IMR-90 (cell line): ENCODE measurements at regions not wholly inside any gene's neighbourhood (a gene's known extent, or its start where the extent isn't known, plus 50 kb on each side); places are given as distances from the start of the nearest gene placed in this dataset.
"Not testable (repeated sequence)": the region's sequence is repeated elsewhere in the genome, so short reads cannot be mapped to it uniquely, and the experiment has no call there.

Experiments used
- ATAC-seq: fragments of 200-7000 bp; cut with Tn5 transposase; 2 replicates; pipeline ENCODE4 v1.9.1; 2020; ENCODE audit warnings: low read depth, mild to moderate bottlenecking, moderate library complexity
- BruUV-seq: library from RNA; stranded (reverse); fragments of 400-500 nt; replicated peaks from 2 replicates; lab custom pipeline; 2021; lab: Mats Ljungman, UMichigan
- CTCF ChIA-PET: fragments of 300-600 bp; formaldehyde crosslinking; extraction: SDS; loops from one replicate; lab custom pipeline; 2021; ENCODE audit warnings: antibody characterized with exemption; lab: Yijun Ruan, JAX
- POLR2A ChIA-PET: fragments of 300-600 bp; sonication (Branson Sonifier 250); formaldehyde crosslinking; loops from one replicate; lab custom pipeline; 2022; ENCODE audit warnings: antibody characterized with exemption; ENCODE audit not compliant: unreplicated experiment; lab: Charles Lee
- DNase-seq: peaks from one replicate; pipeline ENCODE4 v3.0.0; 2013
- H2AFZ ChIP-seq: replicated peaks from 2 replicates; pipeline ENCODE3; 2013; ENCODE audit warnings: low read length, mild to moderate bottlenecking; ENCODE audit not compliant: poor library complexity
- H2AK5ac ChIP-seq: 2 replicates; pipeline ENCODE4 v1.6.1; 2013; ENCODE audit warnings: low read depth, low read length, inconsistent platforms
- H2AK9ac ChIP-seq: replicated peaks from 2 replicates; pipeline ENCODE3; 2013; ENCODE audit warnings: mild to moderate bottlenecking, low read depth, low read length, moderate library complexity; ENCODE audit not compliant: poor library complexity
- H2BK120ac ChIP-seq: 2 replicates; pipeline ENCODE4 v1.6.1; 2013; ENCODE audit warnings: low read depth, low read length, inconsistent platforms
- H2BK15ac ChIP-seq: 3 replicates; pipeline ENCODE4 v1.6.1; 2013; ENCODE audit warnings: low read depth, low read length, inconsistent platforms
- H2BK20ac ChIP-seq: 2 replicates; pipeline ENCODE4 v1.6.1; 2013; ENCODE audit warnings: low read depth, mild to moderate bottlenecking, inconsistent platforms, low read length, moderate library complexity
- H2BK5ac ChIP-seq: 2 replicates; pipeline ENCODE4 v1.6.1; 2013; ENCODE audit warnings: mild to moderate bottlenecking, low read depth, low read length, inconsistent platforms; ENCODE audit not compliant: poor library complexity, severe bottlenecking
- H3K14ac ChIP-seq: replicated peaks from 2 replicates; pipeline ENCODE4 v1.6.1; 2013; ENCODE audit warnings: low read depth, low read length, inconsistent platforms
- H3K18ac ChIP-seq: 2 replicates; pipeline ENCODE4 v1.6.1; 2013; ENCODE audit warnings: low read depth, low read length, control low read depth
- H3K23ac ChIP-seq: 2 replicates; pipeline ENCODE4 v1.6.1; 2013; ENCODE audit warnings: low read depth, low read length, inconsistent platforms
- H3K27ac ChIP-seq: 2 replicates; pipeline ENCODE4 v1.5.1; 2013; ENCODE audit warnings: mild to moderate bottlenecking, control low read depth, low read length; ENCODE audit not compliant: insufficient read depth
- H3K27me3 ChIP-seq: 2 replicates; pipeline ENCODE4 v1.6.1; 2013; ENCODE audit warnings: low read length; ENCODE audit not compliant: control insufficient read depth, insufficient read depth
- H3K36me3 ChIP-seq: 2 replicates; pipeline ENCODE4 v1.6.1; 2013; ENCODE audit warnings: low read length, mixed read lengths; ENCODE audit not compliant: control insufficient read depth, insufficient read depth
- H3K4ac ChIP-seq: 2 replicates; pipeline ENCODE4 v1.6.1; 2013; ENCODE audit warnings: low read depth, low read length, inconsistent platforms
- H3K4me1 ChIP-seq: 2 replicates; pipeline ENCODE4 v1.6.1; 2013; ENCODE audit warnings: low read length, mixed read lengths; ENCODE audit not compliant: control insufficient read depth, insufficient read depth
- H3K4me2 ChIP-seq: 2 replicates; pipeline ENCODE4 v1.6.1; 2013; ENCODE audit warnings: low read depth, mild to moderate bottlenecking, control low read depth, low read length, moderate library complexity
- H3K4me3 ChIP-seq: 2 replicates; pipeline ENCODE4 v1.5.1; 2013; ENCODE audit warnings: low read depth, mild to moderate bottlenecking, control low read depth, low read length, moderate library complexity; ENCODE audit not compliant: insufficient read depth
- H3K56ac ChIP-seq: 2 replicates; pipeline ENCODE4 v1.6.1; 2013; ENCODE audit warnings: low read length, inconsistent platforms; ENCODE audit not compliant: insufficient read depth; ENCODE audit errors: extremely low read depth
- H3K79me1 ChIP-seq, 2 experiments: 2 replicates each; pipeline ENCODE4 v1.6.1; 2013; ENCODE audit warnings: low read length in 2 of 2, inconsistent platforms in 1 of 2, low read depth in 1 of 2
- H3K9ac ChIP-seq: 2 replicates; pipeline ENCODE4 v1.6.1; 2013; ENCODE audit warnings: low read depth, low read length, control low read depth
- H3K9me1 ChIP-seq: 2 replicates; pipeline ENCODE4 v1.6.1; 2013; ENCODE audit warnings: low read length, inconsistent platforms; ENCODE audit not compliant: insufficient read depth
- H3K9me3 ChIP-seq: 2 replicates; pipeline ENCODE4 v1.6.1; 2013; ENCODE audit warnings: low read length; ENCODE audit not compliant: control insufficient read depth, insufficient read depth
- H4K20me1 ChIP-seq: 2 replicates; pipeline ENCODE4 v1.6.1; 2013; ENCODE audit warnings: low read length, inconsistent platforms; ENCODE audit not compliant: insufficient read depth
- H4K5ac ChIP-seq: 2 replicates; pipeline ENCODE4 v1.6.1; 2013; ENCODE audit warnings: mild to moderate bottlenecking, low read depth, low read length, control low read depth
- H4K8ac ChIP-seq, 2 experiments: 2 replicates each; pipeline ENCODE4 v1.6.1; 2013; ENCODE audit warnings: low read depth in 2 of 2, low read length in 2 of 2, control low read depth in 1 of 2, inconsistent platforms in 1 of 2
- H4K91ac ChIP-seq: 2 replicates; pipeline ENCODE4 v1.6.1; 2013; ENCODE audit warnings: low read depth, low read length, inconsistent platforms; ENCODE audit not compliant: insufficient read depth
- WGBS, 2 experiments: methylation state at CpG; one replicate each; pipeline versions ENCODE4 v1.1.5 to v1.1.7; 2013; ENCODE audit warnings: missing lambda C conversion rate in 2 of 2; ENCODE audit not compliant: insufficient read length in 1 of 2; ENCODE audit errors: extremely low coverage in 2 of 2; 5-methylcytosine and 5-hydroxymethylcytosine counted together
- dilution Hi-C: fragments of 300-500 bp; cut with HindIII; formaldehyde crosslinking; loops from one replicate; pipeline ENCODE4 v1.14.3; 2018; ENCODE audit warnings: low sequenced_read_pairs; ENCODE audit not compliant: unreplicated experiment
- in situ Hi-C: fragments of 300-500 bp; cut with MboI; formaldehyde crosslinking; loops from 3 replicates; pipeline ENCODE4 v1.14.3; 2019; ENCODE audit warnings: low sequenced_read_pairs, inconsistent platforms, mixed read lengths
- intact Hi-C: fragments of 100-400 bp; cut with micrococcal nuclease; formaldehyde crosslinking; loops from 2 replicates; pipeline ENCODE4 v1.10.0; 2022

DNA sequence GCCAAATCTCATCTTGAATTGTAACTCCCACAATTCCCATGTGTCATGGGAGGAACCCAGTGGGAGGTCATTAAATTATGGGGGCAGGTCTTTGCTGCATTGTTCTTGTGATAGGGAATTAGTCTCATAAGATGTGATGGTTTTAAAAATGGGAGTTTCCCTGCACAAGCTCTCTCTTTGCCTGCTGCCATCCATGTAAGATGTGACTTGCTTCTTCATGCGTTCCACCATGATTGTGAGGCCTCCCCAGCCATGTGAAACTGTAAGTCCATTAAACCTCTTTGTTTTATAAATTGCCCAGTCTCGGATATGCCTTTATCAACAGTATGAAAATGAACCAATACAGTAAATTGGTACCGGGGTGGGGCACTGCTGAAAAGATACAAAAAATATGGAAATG lies 974.5 kb downstream of the MCTP2 start:
- H2BK15ac ChIP-seq, ATAC-seq, H3K9me1 ChIP-seq, H4K20me1 ChIP-seq, H3K9ac ChIP-seq, H3K36me3 ChIP-seq, H3K4me1 ChIP-seq, H2AK9ac ChIP-seq, H3K4ac ChIP-seq, H2AK5ac ChIP-seq, H3K27ac ChIP-seq, H2AFZ ChIP-seq, H3K4me2 ChIP-seq, BruUV-seq, H3K18ac ChIP-seq, H3K4me3 ChIP-seq, intact Hi-C loops, in situ Hi-C loops, H3K23ac ChIP-seq, POLR2A ChIA-PET, DNase-seq, H2BK20ac ChIP-seq, H3K56ac ChIP-seq, H3K9me3 ChIP-seq, H4K91ac ChIP-seq, H4K5ac ChIP-seq, H2BK120ac ChIP-seq, CTCF ChIA-PET, H3K27me3 ChIP-seq, H2BK5ac ChIP-seq, H3K14ac ChIP-seq, H4K8ac ChIP-seq, dilution Hi-C loops, H3K79me1 ChIP-seq: not testable (repeated sequence)
- 80% methylated on average over 1 of the region's 3 CpGs; no CpG with 5 or more reads in 1 of the 2 experiments for WGBS, 2 experiments
